ENCODE measurements at regions not wholly inside any gene's neighbourhood (a gene's known extent, or its start where the extent isn't known, plus 50 kb on each side); places are given as distances from the start of the nearest gene placed in this dataset.

DNA sequence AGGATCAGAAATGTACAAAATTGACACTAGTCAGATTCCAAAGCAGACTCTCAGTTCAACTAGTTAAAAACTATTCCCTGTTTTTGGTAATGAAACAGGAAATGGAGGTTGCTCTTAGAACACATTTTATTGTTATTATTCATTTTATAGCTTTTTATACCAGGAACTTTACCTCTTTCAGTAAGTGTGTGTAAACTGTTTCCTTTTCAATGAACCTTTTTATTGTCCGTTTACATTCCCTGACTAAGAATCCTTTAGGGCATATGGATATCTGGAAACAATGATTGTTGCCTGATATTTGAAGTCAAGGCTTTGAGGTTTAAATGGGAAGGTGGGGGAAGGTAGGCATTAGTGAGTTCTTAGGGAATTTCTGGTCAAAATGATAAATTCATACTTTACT is 1511.4 kb downstream of the ADGRL3 start:
- no peak for ATAC-seq
- H3K27ac ChIP-seq (ENCODE audit: low read length): no peak overlapping the region
- in situ Hi-C loops (cut with HindIII; ENCODE audit: low pct_unique_long_range_greater_than_20kb, low sequenced_read_pairs) (no loop called here), intact Hi-C loops (cut with micrococcal nuclease; ENCODE audit: unreplicated experiment) (no loop called here)
- no peak for DNase-seq (ENCODE audit: low read depth, low spot score)
- no peaks in the 10 kb centered on the region for H3K27me3 ChIP-seq (ENCODE audit: control insufficient read depth, insufficient read depth, low read length)
- no peaks in the 10 kb centered on the region for H3K4me1 ChIP-seq (ENCODE audit: control insufficient read depth, insufficient read depth, low read length)
- TF ChIP-seq POLR2AphosphoS5 (IDR thresholded peaks at IDR 0.05; ENCODE audit: low read depth, low read length): no peak
- TF ChIP-seq, protein P1, sequence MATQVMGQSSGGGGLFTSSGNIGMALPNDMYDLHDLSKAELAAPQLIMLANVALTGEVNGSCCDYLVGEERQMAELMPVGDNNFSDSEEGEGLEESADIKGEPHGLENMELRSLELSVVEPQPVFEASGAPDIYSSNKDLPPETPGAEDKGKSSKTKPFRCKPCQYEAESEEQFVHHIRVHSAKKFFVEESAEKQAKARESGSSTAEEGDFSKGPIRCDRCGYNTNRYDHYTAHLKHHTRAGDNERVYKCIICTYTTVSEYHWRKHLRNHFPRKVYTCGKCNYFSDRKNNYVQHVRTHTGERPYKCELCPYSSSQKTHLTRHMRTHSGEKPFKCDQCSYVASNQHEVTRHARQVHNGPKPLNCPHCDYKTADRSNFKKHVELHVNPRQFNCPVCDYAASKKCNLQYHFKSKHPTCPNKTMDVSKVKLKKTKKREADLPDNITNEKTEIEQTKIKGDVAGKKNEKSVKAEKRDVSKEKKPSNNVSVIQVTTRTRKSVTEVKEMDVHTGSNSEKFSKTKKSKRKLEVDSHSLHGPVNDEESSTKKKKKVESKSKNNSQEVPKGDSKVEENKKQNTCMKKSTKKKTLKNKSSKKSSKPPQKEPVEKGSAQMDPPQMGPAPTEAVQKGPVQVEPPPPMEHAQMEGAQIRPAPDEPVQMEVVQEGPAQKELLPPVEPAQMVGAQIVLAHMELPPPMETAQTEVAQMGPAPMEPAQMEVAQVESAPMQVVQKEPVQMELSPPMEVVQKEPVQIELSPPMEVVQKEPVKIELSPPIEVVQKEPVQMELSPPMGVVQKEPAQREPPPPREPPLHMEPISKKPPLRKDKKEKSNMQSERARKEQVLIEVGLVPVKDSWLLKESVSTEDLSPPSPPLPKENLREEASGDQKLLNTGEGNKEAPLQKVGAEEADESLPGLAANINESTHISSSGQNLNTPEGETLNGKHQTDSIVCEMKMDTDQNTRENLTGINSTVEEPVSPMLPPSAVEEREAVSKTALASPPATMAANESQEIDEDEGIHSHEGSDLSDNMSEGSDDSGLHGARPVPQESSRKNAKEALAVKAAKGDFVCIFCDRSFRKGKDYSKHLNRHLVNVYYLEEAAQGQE (IDR thresholded peaks at IDR 0.05; ENCODE audit: insufficient read depth in 1 of 2, low read depth in 2 of 2, low read length in 1 of 2): no peak
- TF ChIP-seq SIN3A (IDR thresholded peaks at IDR 0.05; ENCODE audit: borderline replicate concordance, insufficient read depth, low read depth, low read length): no peak
- TF ChIP-seq TCF7L2 (IDR thresholded peaks at IDR 0.05; ENCODE audit: low read depth, low read length): no peak
- TF ChIP-seq, protein P2, sequence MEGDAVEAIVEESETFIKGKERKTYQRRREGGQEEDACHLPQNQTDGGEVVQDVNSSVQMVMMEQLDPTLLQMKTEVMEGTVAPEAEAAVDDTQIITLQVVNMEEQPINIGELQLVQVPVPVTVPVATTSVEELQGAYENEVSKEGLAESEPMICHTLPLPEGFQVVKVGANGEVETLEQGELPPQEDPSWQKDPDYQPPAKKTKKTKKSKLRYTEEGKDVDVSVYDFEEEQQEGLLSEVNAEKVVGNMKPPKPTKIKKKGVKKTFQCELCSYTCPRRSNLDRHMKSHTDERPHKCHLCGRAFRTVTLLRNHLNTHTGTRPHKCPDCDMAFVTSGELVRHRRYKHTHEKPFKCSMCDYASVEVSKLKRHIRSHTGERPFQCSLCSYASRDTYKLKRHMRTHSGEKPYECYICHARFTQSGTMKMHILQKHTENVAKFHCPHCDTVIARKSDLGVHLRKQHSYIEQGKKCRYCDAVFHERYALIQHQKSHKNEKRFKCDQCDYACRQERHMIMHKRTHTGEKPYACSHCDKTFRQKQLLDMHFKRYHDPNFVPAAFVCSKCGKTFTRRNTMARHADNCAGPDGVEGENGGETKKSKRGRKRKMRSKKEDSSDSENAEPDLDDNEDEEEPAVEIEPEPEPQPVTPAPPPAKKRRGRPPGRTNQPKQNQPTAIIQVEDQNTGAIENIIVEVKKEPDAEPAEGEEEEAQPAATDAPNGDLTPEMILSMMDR (IDR thresholded peaks at IDR 0.05): no peak
- H3K9me3 ChIP-seq (ENCODE audit: control insufficient read depth, insufficient read depth, low read depth, low read length): no peaks in the 10 kb centered on the region
- no TSS peak for BruUV-seq (replicated peaks)
- no peak overlapping the region for H3K4me3 ChIP-seq (ENCODE audit: low read depth in 2 of 2, low read length in 2 of 2)
- H3K36me3 ChIP-seq (ENCODE audit: control insufficient read depth, insufficient read depth, low read length): no peaks in the 10 kb centered on the region
- POLR2A ChIA-PET: no interaction called here
- CTCF ChIA-PET: no interaction called here

DNA sequence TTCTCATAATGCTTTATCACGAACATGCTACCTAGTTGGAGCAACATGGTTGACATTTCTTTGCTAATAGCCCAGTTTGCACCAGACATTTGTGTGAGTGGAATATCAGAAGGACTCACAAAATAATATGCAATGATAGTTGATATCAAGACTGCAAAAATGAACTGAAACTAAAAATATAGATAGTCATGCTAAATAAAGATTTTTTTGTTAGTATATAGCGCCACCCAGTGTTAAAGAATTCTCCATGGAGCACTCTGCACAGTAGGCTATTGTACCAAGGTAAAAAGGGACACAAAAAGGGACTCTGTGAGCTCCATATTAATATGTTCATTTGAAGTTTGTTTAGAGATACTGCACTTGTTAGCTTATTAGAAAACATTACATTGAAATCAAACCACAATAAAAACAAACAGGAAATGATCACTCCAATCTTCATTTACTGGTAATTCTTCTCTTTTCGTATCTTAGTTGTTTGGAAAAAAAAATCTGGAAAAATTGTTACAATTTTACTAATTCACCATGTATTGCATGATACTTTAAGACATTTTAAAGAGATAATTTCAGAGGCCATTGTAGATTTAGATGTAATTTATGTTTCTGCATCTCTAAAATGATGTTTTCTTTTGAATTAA is 1509.6 kb downstream of the ADGRL3 start:
- no peaks in the 10 kb centered on the region for H3K9me3 ChIP-seq (ENCODE audit: control insufficient read depth, insufficient read depth, low read depth, low read length)
- ATAC-seq: no peak

More for the DNA sequence above, 1509.6 kb downstream of the ADGRL3 start:
- no peak for DNase-seq (ENCODE audit: low read depth, low spot score)
- BruUV-seq (replicated peaks): no TSS peak
- H3K4me3 ChIP-seq (ENCODE audit: low read depth in 2 of 2, low read length in 2 of 2): no peak overlapping the region
- H3K27ac ChIP-seq (ENCODE audit: low read length): no peak overlapping the region
- no peaks in the 10 kb centered on the region for H3K27me3 ChIP-seq (ENCODE audit: control insufficient read depth, insufficient read depth, low read length)
- intact Hi-C loops (cut with micrococcal nuclease; ENCODE audit: unreplicated experiment) (no loop called here), in situ Hi-C loops (cut with HindIII; ENCODE audit: low pct_unique_long_range_greater_than_20kb, low sequenced_read_pairs) (no loop called here)
- POLR2A ChIA-PET: no interaction called here
- no peaks in the 10 kb centered on the region for H3K4me1 ChIP-seq (ENCODE audit: control insufficient read depth, insufficient read depth, low read length)
- H3K36me3 ChIP-seq (ENCODE audit: control insufficient read depth, insufficient read depth, low read length): no peaks in the 10 kb centered on the region
- TF ChIP-seq, protein P2 (IDR thresholded peaks at IDR 0.05): peak; percentile 42; the same call in 1 of the 2 replicates
- TF ChIP-seq, protein P1 (IDR thresholded peaks at IDR 0.05; ENCODE audit: insufficient read depth in 1 of 2, low read depth in 2 of 2, low read length in 1 of 2): no peak
- no peak for TF ChIP-seq POLR2AphosphoS5 (IDR thresholded peaks at IDR 0.05; ENCODE audit: low read depth, low read length)
- no peak for TF ChIP-seq TCF7L2 (IDR thresholded peaks at IDR 0.05; ENCODE audit: low read depth, low read length)
- CTCF ChIA-PET: no interaction called here

Data from Panc1 (cell line).